Skeletal muscle satellite cell (primary cell): ENCODE measurements at regions not wholly inside any gene's neighbourhood (a gene's known extent, or its start where the extent isn't known, plus 50 kb on each side); places are given as distances from the start of the nearest gene placed in this dataset.
A peak's percentile ranks its signal among the peaks of the same experiment; 100 is the strongest.

ENCODE experiments used
- H3K27me3 ChIP-seq: 2 replicates; pipeline ENCODE4 v1.7.0; 2013; ENCODE audit warnings: low read length; ENCODE audit not compliant: control insufficient read depth, insufficient read depth
- H3K36me3 ChIP-seq: 2 replicates; pipeline ENCODE4 v1.7.0; 2013; ENCODE audit warnings: mild to moderate bottlenecking, control low read depth, low read length; ENCODE audit not compliant: insufficient read depth
- H3K4me1 ChIP-seq: 2 replicates; pipeline ENCODE4 v1.7.0; 2013; ENCODE audit warnings: low read length; ENCODE audit not compliant: control insufficient read depth, insufficient read depth
- H3K4me2 ChIP-seq: 2 replicates; pipeline ENCODE4 v1.7.0; 2013; ENCODE audit warnings: mild to moderate bottlenecking, low read length
- H3K4me3 ChIP-seq: 2 replicates; pipeline ENCODE4 v1.7.0; 2013; ENCODE audit warnings: low read length
- H3K9ac ChIP-seq: 2 replicates; pipeline ENCODE4 v1.7.0; 2013; ENCODE audit warnings: mild to moderate bottlenecking, low read depth, low read length, moderate library complexity
- H3K9me3 ChIP-seq: replicated peaks from 2 replicates; pipeline ENCODE4 v1.7.0; 2013; ENCODE audit warnings: mild to moderate bottlenecking, control low read depth, low read length

DNA sequence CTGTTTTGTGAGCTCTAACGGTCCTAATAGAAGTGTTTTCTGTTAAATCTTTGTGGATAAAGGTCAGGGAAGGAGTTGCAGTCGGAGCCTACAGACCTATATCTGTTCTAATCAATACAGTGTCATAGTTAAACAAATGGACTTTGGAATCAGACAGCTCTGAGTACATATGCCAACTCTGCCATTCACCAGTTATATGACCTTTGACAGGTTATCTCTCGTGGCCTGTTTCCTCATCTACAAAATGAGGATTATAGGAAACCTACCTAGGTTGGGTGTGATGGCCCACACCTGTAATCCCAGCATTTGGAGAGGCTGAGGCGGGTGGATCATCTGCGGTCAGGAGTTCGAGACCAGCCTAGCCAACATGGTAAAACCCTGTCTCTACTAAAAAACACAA, 89.7 kb downstream of the MID1IP1 start:
- no peaks in the 10 kb centered on the region for H3K36me3 ChIP-seq
- no peaks in the 10 kb centered on the region for H3K27me3 ChIP-seq
- H3K4me3 ChIP-seq: no peak overlapping the region
- no peak overlapping the region for H3K9ac ChIP-seq
- H3K4me1 ChIP-seq: peaks cover 13% of the 10 kb centered on the region
- H3K4me2 ChIP-seq: no peak overlapping the region
- no peaks in the 10 kb centered on the region for H3K9me3 ChIP-seq

DNA sequence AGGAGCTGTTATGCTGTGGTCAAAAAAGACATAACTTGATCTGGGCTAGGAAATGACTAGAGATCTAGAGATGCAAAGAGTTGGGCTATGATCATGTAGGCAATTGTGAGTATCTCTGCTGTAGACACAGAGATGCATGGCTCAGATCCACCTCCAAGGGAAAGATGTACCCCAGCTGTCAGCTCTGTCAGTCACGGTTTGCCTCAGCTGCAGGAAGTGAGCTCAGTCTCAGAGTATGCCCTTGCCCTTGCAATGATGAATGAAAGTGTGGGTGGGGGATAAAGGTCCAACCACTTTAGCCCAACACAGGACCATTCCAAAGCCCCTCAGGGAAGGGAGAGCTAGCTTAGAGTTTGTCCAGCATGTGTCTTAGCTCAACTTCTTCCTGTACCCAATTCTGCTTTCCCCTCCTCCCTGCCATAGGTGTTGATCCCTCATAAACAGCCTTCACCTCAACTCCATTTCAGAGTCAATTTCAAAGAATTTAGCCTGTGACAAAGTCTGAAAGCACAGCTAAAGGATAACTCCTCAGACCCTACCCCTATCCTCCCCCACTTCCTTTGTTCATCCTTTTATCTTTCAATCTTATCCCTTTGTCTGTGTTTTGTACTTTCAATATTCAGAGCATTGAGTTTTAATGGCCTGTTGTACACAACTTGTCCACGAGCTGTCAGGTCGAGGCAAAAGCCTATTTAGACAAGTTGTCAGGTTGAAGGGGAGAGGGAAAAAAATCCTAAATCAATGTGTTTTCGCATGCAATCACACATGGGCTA, 90.6 kb downstream of the MID1IP1 start:
- Histone ChIP-seq H3K4me1 (peaks cover 13% of the 10 kb centered on the region), H3K27me3 (no peaks in the 10 kb centered on the region), H3K4me2 (peak overlapping the region; percentile 19), H3K9ac (no peak overlapping the region), H3K9me3 (no peaks in the 10 kb centered on the region), H3K4me3 (no peak overlapping the region), H3K36me3 (no peaks in the 10 kb centered on the region)

DNA sequence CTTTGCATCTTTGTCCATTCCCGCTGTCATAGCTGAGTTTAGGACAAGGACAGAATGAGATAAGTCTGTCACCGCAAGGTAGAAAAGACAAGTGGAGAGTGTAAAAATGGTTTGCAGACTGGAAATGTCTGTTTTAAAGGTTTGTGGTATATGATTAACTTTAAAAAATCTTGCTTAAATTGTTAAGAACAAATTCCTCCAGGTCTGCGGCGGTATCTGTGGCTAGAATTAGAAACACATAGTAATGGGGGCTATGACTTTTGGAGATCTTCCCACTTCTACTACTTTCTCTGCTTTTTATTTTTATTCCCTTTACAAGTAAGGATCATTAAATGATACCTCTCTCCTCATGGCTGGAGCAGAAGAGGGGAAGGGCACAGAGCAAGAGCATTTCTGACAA, 92.2 kb downstream of the MID1IP1 start:
- Histone ChIP-seq H3K27me3 (no peaks in the 10 kb centered on the region), H3K4me1 (peaks cover 13% of the 10 kb centered on the region), H3K36me3 (no peaks in the 10 kb centered on the region), H3K4me2 (no peak overlapping the region), H3K4me3 (no peak overlapping the region), H3K9me3 (no peaks in the 10 kb centered on the region), H3K9ac (no peak overlapping the region)

DNA sequence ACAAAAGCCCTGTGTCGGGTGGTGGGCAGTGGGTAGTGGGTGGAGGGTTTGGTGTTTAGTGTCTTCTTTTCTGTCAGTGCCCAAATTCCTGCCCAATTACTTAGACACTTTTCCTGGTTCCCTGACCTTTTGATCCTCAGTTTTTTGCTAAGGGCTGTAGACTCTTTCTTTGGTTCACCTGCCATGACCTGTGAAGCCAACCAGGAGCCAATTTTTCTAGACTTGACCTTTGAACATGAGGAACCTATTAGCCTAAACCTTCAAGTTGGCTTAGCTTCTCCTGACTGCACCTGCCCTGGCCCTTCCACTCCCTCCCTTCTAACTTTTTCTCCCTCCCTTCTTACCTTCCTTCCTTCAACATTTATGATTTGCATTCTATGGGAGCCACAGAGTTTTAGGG, 94.5 kb downstream of the MID1IP1 start:
- Histone ChIP-seq H3K4me1 (peaks cover 13% of the 10 kb centered on the region), H3K9me3 (no peaks in the 10 kb centered on the region), H3K9ac (no peak overlapping the region), H3K4me2 (no peak overlapping the region), H3K4me3 (no peak overlapping the region), H3K27me3 (no peaks in the 10 kb centered on the region), H3K36me3 (no peaks in the 10 kb centered on the region)

DNA sequence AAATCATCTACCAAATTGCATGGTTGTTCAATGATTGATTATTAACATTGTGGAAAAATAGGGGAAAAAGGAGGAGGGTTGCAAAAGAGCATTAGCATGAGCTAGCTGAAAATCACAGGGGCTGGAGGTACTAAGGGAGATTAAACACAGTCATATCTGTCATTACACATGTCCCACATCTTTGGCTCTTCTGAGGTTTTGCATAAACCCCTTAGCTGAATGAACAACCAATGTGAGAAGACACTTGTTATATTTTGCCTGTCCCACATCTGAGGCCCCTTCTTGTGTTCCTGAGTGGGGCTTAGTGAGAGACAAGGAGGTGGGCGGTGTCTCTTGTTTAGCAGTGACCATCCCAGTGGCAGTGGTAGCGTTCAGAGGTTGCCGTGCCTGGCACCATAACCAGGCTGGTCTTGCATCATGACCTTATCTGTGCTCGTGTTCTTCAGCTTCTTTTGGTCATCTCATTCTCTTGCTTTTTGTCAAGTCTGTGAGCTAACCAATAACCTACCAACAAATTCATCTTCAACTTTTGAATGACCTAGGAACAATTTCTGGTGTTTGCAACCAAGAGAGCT, 95.6 kb downstream of the MID1IP1 start:
- H3K9ac ChIP-seq: no peak overlapping the region
- H3K36me3 ChIP-seq: no peaks in the 10 kb centered on the region
- H3K4me2 ChIP-seq: no peak overlapping the region
- no peak overlapping the region for H3K4me3 ChIP-seq
- H3K4me1 ChIP-seq: peaks cover 9% of the 10 kb centered on the region
- no peaks in the 10 kb centered on the region for H3K9me3 ChIP-seq
- no peaks in the 10 kb centered on the region for H3K27me3 ChIP-seq

DNA sequence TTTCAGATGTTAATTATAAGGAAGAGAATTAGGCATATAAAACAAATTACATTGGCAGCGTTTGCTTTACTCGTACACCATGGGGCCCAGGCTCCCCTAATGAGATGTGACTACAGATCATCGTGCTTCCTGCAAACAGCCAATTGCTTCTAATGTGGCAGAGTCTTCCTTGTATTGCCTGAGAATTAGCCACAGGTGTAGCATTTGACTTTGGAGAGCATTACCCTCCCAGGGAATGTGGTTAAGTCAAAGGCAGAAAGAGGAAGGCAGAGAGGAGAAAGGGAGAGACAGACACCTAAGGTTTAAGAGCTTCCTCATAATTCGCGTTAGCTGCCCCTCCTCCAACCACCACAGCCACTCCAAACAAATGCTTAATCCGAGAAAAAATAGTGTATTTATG, 97.0 kb downstream of the MID1IP1 start:
- Histone ChIP-seq H3K4me1 (peaks cover 3% of the 10 kb centered on the region), H3K27me3 (no peaks in the 10 kb centered on the region), H3K36me3 (no peaks in the 10 kb centered on the region), H3K9me3 (no peaks in the 10 kb centered on the region), H3K9ac (no peak overlapping the region), H3K4me2 (no peak overlapping the region), H3K4me3 (no peak overlapping the region)

DNA sequence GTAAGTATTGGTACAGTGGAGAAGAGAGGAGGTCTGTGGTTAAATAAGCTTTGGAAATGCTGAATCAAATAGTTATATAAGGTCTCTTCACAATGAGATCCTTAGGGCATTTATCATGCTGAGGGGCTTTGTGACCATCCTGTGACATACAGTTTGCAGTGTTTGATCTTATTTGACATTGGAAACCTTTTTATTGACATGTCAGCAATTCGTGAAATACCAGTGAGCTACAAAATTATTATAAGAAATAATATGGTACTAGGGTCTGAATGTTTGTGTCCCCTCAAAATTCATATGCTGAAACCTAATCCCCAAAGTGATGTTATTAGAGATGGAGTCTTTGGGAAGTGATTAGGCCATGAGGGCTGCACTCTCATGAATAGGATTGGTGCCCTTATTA, 98.4 kb downstream of the MID1IP1 start:
- H3K4me1 ChIP-seq: no peaks in the 10 kb centered on the region
- no peak overlapping the region for H3K4me2 ChIP-seq
- H3K36me3 ChIP-seq: no peaks in the 10 kb centered on the region
- H3K9me3 ChIP-seq: no peaks in the 10 kb centered on the region
- H3K4me3 ChIP-seq: no peak overlapping the region
- no peaks in the 10 kb centered on the region for H3K27me3 ChIP-seq
- H3K9ac ChIP-seq: no peak overlapping the region

DNA sequence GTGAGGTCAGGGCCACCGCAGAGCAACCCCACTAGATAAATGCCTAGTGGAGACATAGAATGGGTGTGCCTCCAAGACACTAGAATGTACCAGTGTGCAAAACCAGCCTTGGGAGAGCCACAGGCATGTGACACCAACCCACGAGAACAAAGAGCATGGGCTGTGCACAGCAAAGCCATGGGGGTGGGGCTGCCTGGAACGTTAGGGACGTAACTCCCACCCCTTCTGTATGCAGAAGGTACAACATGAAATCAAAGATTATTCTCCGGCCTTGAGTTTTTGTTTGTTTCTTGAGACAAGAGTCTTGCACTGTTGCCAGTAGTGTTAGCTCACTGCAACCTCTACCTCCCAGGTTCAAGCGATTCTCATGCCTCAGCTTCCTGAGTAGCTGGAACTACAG, 99.5 kb downstream of the MID1IP1 start:
- no peak overlapping the region for H3K4me2 ChIP-seq
- no peak overlapping the region for H3K9ac ChIP-seq
- H3K27me3 ChIP-seq: no peaks in the 10 kb centered on the region
- H3K4me3 ChIP-seq: no peak overlapping the region
- no peaks in the 10 kb centered on the region for H3K4me1 ChIP-seq
- H3K36me3 ChIP-seq: no peaks in the 10 kb centered on the region
- no peaks in the 10 kb centered on the region for H3K9me3 ChIP-seq

DNA sequence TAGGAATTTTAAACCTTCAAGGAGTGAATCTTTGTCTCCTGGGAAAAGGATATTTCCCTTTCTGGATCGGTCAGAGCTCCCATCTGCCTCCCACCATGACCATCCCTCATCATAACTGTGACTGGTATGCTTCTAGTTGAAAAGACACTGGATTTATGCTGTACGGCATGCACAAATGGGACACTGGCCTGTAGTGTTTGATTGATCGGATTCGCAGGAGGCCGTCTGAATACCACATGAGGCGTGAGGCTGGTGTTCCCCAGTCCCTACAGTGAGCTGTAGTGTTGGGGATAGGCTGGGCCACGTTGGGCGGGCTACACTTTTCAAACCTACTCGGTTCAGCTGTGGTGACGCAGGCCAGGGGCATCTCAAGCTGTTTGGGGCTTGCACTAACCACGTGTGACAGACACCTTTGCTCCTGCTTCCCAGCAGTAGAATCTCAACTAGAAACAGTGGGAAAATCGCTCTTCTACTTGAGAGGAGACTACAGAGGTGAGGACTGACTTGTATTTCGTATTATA, 101.8 kb downstream of the MID1IP1 start:
- Histone ChIP-seq H3K36me3 (no peaks in the 10 kb centered on the region), H3K4me3 (no peak overlapping the region), H3K9me3 (no peaks in the 10 kb centered on the region), H3K9ac (no peak overlapping the region), H3K4me1 (no peaks in the 10 kb centered on the region), H3K27me3 (no peaks in the 10 kb centered on the region), H3K4me2 (no peak overlapping the region)

DNA sequence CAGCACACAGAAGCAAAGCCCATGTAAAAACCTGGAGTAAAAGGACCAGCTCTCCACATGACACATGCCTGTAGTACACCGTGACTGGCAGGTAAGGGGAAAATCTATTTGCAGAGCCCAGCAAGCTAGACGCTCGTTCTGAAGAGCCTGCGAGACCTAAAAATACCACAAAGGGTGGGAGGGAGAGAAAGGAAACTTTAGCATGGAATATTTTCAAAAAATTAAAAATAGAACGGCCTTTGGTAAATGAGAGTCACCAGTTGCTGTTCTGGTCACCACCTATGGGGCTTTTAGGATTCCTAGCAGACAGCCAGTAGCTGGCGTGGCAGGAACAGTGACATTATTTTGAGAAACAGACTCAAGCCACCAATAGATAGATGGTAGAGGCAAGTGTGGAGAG, 115.5 kb downstream of the MID1IP1 start:
- no peak overlapping the region for H3K4me3 ChIP-seq
- H3K9ac ChIP-seq: no peak overlapping the region
- H3K4me2 ChIP-seq: no peak overlapping the region
- H3K9me3 ChIP-seq: no peaks in the 10 kb centered on the region
- no peaks in the 10 kb centered on the region for H3K4me1 ChIP-seq
- H3K36me3 ChIP-seq: no peaks in the 10 kb centered on the region
- H3K27me3 ChIP-seq: peaks cover 3% of the 10 kb centered on the region

DNA sequence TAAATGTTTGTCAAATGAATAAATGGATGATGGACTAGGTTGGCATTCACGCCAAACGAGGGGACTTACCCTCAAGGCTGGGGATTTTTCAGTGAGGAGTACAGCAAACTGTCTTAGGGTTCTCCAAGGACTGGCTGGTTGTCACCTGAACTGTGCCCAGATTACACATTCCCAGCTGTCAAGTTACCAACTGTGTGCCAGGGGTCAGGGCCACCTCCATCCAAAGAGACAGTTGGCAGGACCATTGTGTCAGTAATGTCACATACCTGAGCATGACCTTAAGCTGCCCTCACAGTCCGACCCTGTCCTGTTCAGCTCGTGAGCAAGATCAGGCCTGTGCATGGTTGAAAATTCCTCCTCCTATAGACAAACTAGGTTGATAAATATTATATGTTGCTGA, 116.7 kb downstream of the MID1IP1 start:
- H3K27me3 ChIP-seq: peaks cover 3% of the 10 kb centered on the region
- H3K4me1 ChIP-seq: no peaks in the 10 kb centered on the region
- H3K4me3 ChIP-seq: no peak overlapping the region
- no peaks in the 10 kb centered on the region for H3K36me3 ChIP-seq
- H3K9me3 ChIP-seq: no peaks in the 10 kb centered on the region
- no peak overlapping the region for H3K9ac ChIP-seq
- H3K4me2 ChIP-seq: no peak overlapping the region

DNA sequence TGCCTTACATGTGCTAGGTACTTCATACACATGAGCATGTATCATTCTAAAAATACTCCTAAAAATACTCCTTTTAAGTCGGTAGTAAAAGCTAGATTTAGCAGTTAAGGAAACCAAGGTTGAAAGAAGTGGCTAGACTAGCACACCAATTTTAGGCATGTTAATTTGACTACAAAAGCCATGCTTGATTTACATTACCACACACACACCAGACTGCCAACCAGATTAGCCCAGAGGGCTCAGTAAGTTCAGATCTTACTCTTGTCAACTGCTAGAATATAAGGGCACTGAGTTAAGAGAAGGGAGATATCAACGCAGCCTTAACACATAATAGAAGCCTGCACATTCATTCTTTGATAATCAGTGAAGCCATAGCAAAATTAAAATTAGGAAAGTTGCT, 117.9 kb downstream of the MID1IP1 start:
- Histone ChIP-seq H3K9ac (no peak overlapping the region), H3K4me2 (no peak overlapping the region), H3K4me3 (no peak overlapping the region), H3K36me3 (no peaks in the 10 kb centered on the region), H3K4me1 (no peaks in the 10 kb centered on the region), H3K9me3 (no peaks in the 10 kb centered on the region), H3K27me3 (peaks cover 3% of the 10 kb centered on the region)
